RPMI7951 (cell line): ENCODE measurements at regions not wholly inside any gene's neighbourhood (a gene's known extent, or its start where the extent isn't known, plus 50 kb on each side); places are given as distances from the start of the nearest gene placed in this dataset.
A peak's percentile ranks its signal among the peaks of the same experiment; 100 is the strongest.

ENCODE experiments used
- DNase-seq: peaks from one replicate; pipeline ENCODE4 v3.0.0-alpha.2; 2012; ENCODE audit warnings: low read depth

DNA sequence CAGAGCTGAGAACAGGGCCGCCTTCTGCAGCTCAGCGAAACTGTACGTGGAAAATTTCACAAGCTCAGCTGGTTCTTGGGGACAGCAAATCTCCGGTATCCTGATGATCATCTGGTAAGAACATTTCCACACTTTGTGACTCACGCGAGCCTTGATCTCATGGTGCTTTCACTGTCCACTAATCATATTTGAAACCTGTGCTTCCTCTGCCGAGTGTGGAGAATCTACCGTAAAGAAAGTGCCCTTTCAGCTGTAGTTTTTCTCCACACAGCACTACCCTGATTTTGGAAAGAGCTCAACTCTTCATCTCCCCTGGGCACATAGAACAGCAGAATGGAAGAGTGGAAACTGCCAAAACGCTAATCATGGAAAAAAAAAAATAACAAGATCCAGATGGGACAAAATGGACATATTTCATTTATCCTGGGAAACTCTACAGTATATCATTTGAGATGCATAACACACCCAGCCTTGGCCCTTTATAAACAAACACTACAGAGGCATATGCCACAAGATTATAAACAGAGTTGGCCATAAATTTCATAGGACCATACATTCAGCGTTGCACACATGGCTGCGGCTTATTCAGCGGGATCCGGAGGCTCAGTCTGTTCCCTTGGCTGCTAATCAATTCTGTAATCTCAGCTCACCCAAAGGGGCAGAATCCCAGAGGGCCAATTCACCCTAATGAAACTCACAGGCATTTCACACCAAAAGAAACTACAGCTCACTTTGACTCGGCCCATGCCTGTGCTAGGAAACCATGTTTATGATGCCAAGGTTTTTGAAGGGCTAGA is 434.5 kb downstream of the HDGFL1 start:
- peak; percentile 72 for DNase-seq

GRCh38 chr6:23006656-23007055 is 437.3 kb downstream of the HDGFL1 start:
- no peak for DNase-seq

DNA sequence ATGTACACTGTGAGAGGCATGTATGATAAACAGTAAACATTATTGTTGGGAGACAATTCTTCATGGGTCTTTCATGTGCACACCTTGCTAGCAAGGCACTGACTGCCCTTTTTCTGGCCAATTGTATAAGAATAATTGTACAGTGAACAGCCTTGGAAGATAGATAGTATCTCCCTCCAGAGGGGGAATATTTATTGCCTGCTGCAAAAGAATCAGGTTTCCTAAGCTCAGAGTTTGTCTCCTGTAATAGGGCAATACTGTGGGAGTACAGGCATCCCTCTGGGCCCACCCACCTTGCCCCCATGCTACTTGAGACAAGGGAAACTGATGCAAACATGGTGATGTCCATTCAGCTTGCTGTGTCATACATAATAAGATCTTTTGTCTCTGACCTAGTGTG is 442.2 kb downstream of the HDGFL1 start:
- no peak for DNase-seq

DNA sequence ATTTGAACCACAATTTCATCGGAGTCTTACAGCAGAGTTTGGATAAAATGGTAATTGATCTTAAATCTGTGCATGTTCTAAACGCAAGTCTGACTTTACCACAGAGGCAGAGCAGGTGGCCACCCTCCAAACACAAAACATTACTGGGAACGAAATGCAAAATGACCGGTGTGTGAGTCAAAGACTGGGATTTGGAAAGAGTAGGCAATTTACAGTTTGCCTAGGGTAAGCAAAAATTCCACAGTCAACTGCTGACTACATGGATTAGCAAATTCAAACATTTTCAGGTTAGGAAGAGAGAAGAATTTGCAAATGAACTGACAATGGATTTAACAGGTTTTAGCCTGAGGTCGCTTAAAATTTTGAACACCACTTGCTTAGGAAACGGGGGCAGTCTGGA is 444.4 kb downstream of the HDGFL1 start:
- DNase-seq = no peak

DNA sequence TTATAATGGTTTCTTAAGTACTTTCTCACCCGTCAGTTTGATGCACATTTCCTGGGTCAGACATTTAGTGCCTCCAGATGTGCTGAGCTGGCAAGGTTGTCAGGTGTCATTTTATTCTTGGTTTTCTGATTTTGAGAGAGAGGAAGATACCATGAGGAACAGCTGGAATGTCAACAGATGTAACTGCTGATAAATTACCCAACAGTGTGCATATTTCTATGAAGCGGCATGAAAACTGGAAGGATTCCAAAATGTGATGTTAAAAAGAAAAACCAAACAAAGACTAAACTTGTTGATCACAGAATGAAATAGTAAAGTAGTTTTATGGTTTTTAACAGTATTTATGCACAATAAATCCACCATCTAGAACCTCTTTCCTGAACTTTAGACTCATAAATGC is 447.3 kb downstream of the HDGFL1 start:
- DNase-seq = no peak

GRCh38 chr6:23021487-23021886 is 452.1 kb downstream of the HDGFL1 start:
- no peak for DNase-seq

GRCh38 chr6:23027281-23027680 is 457.9 kb downstream of the HDGFL1 start:
- no peak for DNase-seq

DNA sequence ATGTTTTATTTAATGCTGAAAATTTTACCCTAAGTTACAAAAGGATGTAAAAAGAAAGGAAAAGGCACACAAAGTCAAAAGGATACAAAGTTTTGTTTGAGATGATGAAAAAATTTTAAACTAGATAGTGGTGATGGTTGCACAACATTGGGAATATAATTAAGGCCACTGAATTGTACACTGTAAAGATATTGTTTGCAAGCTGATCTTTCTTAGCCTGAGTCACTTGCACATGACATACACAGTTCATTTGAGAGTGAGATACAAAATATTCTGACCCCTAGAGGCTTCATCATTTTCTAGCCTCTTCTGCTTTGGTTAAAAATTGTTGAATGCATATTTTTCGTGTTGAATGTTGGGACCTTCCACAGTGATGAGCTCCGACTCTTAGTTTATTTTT is 462.6 kb downstream of the HDGFL1 start:
- no peak for DNase-seq

DNA sequence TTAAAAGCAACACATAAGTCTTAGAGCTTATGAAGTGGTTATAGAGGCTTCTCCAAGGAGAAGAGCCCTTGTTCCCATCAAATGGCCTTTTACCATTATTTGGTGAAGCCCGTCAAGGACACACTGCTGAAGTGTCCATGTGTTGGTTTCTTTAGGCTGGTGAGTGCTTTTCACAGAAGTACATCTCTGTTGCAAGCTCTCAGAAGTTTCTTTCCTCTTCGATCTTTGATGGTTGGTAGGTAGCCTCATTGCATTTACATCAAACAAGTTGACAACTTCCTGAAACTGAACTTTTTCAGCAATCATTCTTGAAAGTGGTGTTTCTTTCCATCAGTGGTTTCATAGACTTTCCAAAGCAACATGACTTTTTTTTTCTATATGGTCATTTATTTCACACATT is 465.6 kb downstream of the HDGFL1 start:
- DNase-seq = no peak

DNA sequence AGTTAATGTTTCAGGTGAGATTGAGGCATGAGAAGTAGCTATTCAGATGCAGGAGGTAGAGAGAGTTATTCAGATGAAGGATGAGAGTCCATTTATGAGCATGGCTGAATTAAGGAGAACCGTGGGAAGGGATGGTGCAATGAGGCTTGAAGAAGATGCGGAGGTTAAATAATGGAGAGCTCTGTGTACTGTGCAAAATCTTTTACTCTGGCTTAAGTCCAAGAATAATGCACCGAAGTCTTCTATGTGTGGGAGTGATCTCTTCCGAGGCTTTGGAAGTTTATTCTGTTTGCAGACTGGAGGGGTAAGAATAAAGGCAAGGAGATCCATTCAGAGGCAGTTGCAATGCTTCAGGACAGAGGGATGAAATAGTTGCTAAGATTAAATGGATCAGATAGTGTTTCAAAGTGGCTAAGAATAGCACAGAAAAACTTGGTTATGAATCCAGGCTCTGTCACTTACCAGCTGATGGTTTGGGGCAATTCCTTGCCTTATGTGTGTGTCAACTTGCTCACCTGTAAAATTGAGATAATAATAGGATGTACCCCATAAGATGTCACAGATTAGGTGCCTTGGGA is 467.1 kb downstream of the HDGFL1 start:
- no peak for DNase-seq

GRCh38 chr6:23040899-23041298 is 471.5 kb downstream of the HDGFL1 start:
- no peak for DNase-seq

GRCh38 chr6:23045280-23045679 is 475.9 kb downstream of the HDGFL1 start:
- no peak for DNase-seq

DNA sequence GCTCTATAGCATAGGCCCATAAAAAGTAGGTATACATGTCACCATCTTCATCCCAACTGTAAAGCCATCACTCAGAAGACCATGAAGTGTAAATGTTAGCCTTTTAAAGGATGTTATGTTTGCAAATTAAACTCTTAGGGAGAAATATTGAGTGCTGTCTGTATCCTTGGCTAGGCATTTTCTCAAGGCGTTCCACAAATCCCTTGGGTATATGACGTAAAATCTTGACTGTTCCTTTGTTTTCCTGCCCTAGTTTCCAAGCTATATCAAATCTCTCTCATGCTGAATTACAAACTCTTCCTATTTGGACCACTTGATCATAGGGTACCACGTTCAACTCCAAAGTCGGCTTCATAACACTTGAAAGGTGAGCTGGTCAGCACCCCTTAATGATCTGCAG is 486.2 kb downstream of the HDGFL1 start:
- no peak for DNase-seq

- no peak for DNase-seq
Observed at GRCh38 chr6:23073821-23074220, 504.5 kb downstream of the HDGFL1 start.

DNA sequence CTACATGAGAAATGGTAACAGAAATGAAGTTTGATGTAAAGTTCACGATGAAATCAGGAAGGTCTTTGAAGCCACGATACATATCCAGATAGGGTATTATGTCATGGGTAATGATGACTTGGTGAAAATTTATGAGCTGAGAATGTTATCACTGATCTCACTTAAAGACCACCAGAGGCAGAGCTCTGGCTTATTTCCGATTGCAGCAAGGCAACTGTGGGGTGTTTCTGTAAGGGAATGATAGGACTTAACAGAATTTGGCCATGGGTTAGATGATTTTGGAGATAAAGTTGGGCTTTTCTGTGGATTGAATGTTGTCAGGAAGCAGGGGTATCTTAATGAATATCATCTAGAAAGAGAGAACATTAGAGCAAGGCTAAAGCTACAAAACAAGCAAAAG is 508.4 kb downstream of the HDGFL1 start:
- no peak for DNase-seq

DNA sequence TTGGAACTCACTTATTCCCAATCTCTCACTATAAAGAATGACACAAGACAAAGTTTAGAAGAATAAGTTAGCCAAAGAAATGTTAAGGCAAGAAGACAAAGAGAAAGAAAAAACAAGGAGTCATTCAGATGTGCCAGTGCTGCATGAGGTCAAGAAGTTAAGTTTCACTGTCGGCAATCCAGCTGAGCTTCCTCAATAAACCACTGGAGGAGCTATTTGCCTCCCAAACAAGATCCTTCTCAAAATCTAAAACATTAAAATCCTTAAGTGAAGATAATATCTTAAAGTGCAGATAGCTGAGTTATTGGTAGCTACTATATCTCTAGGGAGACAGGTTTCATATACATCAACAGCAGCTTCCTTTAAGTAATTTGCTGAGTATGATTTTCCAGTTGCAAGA is 512.3 kb downstream of the HDGFL1 start:
- no peak for DNase-seq

DNA sequence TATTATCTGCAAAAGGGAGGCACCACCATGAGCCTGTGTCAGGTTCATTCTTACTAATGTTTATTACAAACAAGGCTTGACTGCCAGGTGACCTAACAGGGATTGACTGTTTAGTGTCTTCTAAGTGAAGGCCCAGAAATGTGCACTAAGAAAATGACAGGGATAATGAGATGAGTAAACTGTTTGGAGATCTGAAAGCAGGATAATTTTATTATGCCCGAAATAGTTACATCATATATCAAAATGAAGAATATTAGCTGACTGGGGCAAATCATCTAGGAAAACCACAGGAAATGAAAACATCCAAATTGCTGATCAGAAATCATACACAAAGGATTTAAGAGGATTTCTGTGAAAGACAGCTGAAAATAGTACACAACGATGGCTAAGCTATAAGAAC is 516.7 kb downstream of the HDGFL1 start:
- no peak for DNase-seq

DNA sequence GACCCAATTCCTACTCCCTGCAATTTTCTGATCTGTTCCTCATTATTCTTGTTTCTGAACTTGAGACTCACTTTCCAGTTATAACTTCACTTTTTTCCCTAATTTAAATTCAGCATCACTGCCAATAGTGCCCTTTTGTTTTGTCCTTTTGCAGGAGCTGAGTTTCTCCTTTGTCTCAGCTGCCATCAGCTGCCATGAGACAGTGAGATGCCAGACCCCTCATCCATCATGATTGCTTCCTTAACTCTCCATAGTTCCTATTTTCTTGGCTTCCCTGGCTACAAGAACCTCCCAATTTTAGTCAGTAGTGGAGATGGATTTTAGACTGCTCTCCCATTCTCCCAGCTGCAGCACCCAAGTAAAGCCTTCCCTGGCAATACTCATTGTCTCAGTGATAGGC is 518.1 kb downstream of the HDGFL1 start:
- no peak for DNase-seq

DNA sequence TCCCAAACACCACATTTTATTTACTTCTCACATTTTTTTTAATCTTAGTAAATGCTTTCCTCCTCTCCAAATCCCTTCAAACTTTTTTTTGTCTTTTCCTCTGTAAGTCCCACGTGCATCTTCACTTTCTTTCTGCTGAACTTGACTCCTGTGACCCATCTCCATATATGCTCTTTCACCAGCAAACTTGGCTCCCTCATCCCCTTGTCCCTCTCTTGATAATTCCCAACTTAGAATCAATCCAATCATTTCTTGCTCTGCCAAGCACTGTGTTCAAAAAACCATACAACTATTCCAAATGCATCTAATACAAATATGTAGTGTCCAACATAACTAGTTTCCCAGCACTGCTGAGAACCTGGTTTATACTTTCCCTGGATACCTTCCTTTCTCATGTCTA is 519.4 kb downstream of the HDGFL1 start:
- DNase-seq = no peak

GRCh38 chr6:23089981-23090380 is 520.6 kb downstream of the HDGFL1 start:
- DNase-seq = no peak

- no peak for DNase-seq
Observed at GRCh38 chr6:23091795-23092194, 522.4 kb downstream of the HDGFL1 start.

DNA sequence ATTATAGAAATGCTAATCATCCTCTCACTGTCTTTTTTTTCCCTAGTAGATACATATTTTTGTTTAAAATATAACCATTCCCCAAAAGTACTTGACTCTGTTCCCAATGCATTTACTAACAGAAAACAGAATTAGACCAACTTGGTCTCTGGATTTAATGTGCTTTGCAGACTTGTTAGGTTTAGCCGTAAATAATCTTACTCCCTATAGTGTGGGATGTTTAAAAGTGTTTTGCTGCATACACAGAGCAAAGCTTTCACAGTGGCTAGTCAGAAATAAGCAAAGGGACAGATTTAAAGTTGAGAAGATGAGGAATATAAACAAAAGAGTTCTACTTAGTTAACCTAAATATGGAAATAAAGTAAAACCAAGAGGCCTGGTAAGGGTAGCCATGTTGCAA is 527.5 kb downstream of the HDGFL1 start:
- no peak for DNase-seq

DNA sequence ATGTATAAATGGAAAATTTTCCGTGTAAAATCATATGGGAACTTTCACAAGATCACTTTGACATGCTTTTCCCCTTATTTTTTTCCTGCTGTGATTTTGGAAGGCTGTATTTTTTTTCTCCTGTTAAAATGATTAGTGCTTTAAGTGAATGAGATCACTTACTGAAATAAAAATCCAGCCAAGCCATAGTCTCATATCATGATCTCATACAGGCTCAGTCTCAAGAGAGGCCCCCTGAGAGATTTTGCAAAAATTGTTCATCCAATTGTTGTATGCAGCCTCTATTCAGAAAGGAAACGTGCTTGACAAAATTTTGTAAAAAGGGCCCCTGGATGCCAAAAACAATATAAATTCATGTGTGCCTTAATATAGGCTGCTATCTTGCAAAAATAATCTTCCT is 528.2 kb downstream of the HDGFL1 start:
- DNase-seq = no peak

DNA sequence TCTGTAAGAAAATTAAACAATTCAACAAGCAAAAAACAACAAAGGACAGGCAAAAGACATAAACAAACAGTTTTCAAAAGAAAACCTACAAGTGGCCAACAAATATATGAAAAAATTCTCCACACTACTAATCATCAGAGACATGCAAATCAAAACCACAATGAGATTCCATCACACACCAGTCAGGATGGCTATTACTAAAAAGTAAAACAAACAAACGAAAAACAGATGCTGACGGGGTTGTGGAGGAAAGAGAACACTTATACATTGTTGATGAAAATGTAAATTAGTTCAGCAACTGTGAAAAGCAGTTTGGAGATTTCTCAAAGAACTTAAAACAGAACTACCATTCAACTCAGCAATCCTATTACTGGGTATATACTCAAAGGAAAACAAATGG is 537.6 kb downstream of the HDGFL1 start:
- peak; percentile 66 for DNase-seq
